NB4 (cell line): ENCODE measurements at regions not wholly inside any gene's neighbourhood (a gene's known extent, or its start where the extent isn't known, plus 50 kb on each side); places are given as distances from the start of the nearest gene placed in this dataset.

ENCODE experiments used
- CTCF ChIP-seq: IDR thresholded peaks from one replicate; pipeline ENCODE4 v1.5.1; 2012; ENCODE audit warnings: low read depth, low read length
- MAX ChIP-seq: IDR thresholded peaks from 2 replicates; pipeline ENCODE4 v1.6.1; 2011; ENCODE audit warnings: low read depth, low read length
- POLR2A ChIP-seq: IDR thresholded peaks from 2 replicates; pipeline ENCODE4 v1.6.1; 2011; ENCODE audit warnings: mild to moderate bottlenecking; ENCODE audit not compliant: insufficient read length; ENCODE audit errors: extremely low read depth

DNA sequence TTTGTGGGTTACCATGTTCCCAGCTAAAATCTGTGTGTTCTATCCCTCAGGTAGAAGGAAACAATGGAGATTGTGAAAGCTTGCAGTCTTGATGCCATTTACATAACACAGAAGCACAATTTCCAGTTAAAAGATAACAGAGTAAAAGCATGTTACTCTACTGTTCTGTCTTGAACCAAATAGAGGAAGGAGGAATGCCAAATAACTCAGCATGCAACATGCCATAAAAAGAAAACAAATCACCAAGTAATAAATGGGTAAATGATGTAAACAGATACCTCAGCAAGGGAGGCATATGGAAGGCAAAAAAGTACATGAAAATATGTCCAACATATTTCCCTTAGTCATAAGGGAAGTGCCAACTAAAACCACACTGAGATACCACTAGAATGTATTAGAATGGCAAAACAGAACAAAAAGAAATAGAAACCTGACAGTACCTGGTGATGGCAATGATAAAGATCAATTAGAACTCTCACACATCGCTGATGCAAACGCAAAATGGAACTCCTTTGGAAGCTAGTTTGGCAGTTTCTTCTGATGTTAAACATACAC lies 502.6 kb upstream of the HS3ST1 start:
- TF ChIP-seq CTCF: no peak
- TF ChIP-seq MAX: no peak
- TF ChIP-seq POLR2A: no peak
